ENCODE measurements at regions not wholly inside any gene's neighbourhood (a gene's known extent, or its start where the extent isn't known, plus 50 kb on each side); places are given as distances from the start of the nearest gene placed in this dataset.

DNA sequence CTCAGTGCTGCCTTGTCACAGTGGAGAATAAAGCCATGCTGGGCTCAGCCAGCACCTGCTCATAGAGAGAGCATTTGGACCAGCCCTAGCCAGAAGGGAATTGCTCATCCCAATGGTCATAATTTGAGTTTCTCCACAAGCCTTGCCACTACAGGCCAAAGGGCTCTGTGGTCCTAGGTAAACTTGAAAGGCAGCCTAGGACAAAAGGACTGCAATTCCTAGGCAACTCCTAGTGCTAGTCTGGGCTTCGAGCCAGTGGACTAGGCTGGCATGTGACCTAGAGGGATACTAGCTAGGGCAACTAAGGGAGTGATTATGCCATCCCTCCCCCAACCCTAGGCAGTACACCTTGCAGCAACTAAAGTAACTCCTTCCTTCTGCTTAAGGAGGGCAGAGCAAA, 516.2 kb downstream of the BCKDHB start:
- TF ChIP-seq CTCF (IDR thresholded peaks at IDR 0.05; ENCODE audit: extremely low read depth, insufficient read depth, missing control alignments), result no peak
- no peak for DNase-seq (ENCODE audit: low spot score)
- in situ Hi-C loops (cut with MboI; ENCODE audit: low pct_unique_long_range_greater_than_20kb, low sequenced_read_pairs, unreplicated experiment), result no loop called here

GRCh38 chr6:80618953-80619352, 512.5 kb downstream of the BCKDHB start:
- no peak for TF ChIP-seq CTCF (IDR thresholded peaks at IDR 0.05; ENCODE audit: extremely low read depth, insufficient read depth, missing control alignments)
- DNase-seq (ENCODE audit: low spot score), result no peak
- in situ Hi-C loops (cut with MboI; ENCODE audit: low pct_unique_long_range_greater_than_20kb, low sequenced_read_pairs, unreplicated experiment), result no loop called here

DNA sequence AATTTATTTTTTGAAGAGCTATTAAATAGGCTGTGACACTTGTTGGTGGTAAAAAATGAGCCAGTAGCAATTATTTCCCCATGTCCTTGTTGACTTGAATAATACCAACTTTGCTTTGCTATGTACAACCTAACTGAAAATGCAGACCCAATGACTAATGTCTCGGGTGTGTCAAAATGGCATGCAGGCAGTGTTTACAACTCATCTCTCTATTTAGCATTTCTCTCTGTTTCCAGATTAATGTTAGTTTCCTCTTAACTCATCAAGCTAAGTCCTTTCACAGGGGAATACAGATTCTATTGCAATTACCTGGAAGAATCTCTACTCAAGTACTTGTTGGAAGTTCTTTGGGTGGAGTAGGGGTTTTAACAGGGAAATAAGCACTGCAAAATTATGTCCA, 504.4 kb downstream of the BCKDHB start:
- in situ Hi-C loops (cut with MboI; ENCODE audit: low pct_unique_long_range_greater_than_20kb, low sequenced_read_pairs, unreplicated experiment), result no loop called here
- no peak for DNase-seq (ENCODE audit: low spot score)

GRCh38 chr6:80608881-80609280, 502.4 kb downstream of the BCKDHB start:
- in situ Hi-C loops (cut with MboI; ENCODE audit: low pct_unique_long_range_greater_than_20kb, low sequenced_read_pairs, unreplicated experiment), result no loop called here
- no peak for TF ChIP-seq CTCF (IDR thresholded peaks at IDR 0.05; ENCODE audit: extremely low read depth, insufficient read depth, missing control alignments)
- no peak for DNase-seq (ENCODE audit: low spot score)

More for the DNA sequence above, 504.4 kb downstream of the BCKDHB start:
- TF ChIP-seq CTCF (IDR thresholded peaks at IDR 0.05; ENCODE audit: extremely low read depth, insufficient read depth, missing control alignments), result no peak

DNA sequence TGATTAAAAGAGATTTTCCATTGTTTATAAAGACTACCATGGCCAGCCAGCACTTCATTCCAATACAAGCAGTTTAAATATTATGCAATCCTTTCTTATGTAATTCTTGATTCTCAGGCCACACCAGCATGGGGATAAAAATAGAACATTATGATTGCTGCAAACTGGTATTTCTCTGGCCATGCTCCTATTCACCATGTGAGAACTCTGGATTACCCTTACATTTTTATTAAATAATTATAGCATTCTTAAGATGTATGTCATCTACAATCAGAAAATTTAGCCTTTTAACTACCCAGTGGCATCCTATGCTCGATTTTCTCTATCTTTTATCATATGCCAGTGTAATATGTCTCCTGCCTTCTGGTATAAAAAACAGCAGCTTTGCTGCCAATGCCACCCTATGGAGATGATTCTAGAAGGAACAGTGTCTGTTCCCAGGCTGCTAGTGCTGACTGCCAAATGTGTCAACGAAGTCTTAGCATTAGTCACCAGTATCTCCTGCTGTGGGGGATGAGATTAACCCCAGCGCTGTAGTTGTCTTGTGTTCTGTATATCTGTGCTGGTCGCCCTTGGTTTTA, 501.4 kb downstream of the BCKDHB start:
- no peak for TF ChIP-seq CTCF (IDR thresholded peaks at IDR 0.05; ENCODE audit: extremely low read depth, insufficient read depth, missing control alignments)
- no peak for DNase-seq (ENCODE audit: low spot score)
- in situ Hi-C loops (cut with MboI; ENCODE audit: low pct_unique_long_range_greater_than_20kb, low sequenced_read_pairs, unreplicated experiment), result no loop called here

DNA sequence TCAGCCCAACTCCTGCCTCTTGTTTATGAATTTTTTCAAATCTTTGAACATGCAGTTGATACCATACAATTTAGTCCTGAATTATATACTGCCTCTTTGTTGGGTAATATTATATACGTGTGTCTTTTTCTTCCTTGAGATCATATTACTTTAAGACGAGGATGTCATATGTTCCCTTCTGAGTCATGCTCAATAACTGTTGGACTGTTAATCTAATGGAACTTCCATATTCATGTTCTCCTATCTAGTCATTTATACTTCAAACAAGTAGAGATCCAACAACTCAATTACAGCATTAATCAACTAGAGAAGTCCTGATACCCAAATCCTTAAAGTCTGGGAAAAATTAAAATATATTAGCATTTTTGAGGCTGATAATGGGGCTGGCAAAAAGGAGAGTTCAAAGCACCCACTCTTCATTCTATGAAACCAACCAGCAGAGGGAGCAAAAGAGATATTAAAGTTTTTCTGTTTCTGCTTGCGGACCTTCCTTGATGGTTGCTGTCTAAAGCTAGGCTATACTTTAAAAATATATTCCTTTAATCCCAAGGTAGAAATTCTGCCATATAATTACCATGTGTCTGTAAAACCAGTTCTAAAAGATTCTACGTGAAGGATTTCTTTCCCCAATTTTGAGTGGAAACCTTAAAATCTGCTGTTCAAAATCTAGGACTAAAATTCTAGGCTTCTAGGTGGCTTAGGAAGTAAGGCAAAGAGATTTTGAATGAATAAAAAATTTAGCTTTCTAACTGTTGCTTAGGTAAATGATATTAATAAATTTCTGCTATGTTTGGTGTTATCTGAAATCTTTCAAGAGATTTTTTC, 498.9 kb downstream of the BCKDHB start:
- DNase-seq (ENCODE audit: low spot score), result peak; percentile 8
- peak; percentile 56 for TF ChIP-seq CTCF (IDR thresholded peaks at IDR 0.05; ENCODE audit: extremely low read depth, insufficient read depth, missing control alignments)
- in situ Hi-C loops (cut with MboI; ENCODE audit: low pct_unique_long_range_greater_than_20kb, low sequenced_read_pairs, unreplicated experiment), result no loop called here

Measured in GM13977 (cell line).